ENCODE measurements at regions not wholly inside any gene's neighbourhood (a gene's known extent, or its start where the extent isn't known, plus 50 kb on each side); places are given as distances from the start of the nearest gene placed in this dataset.

GRCh38 chr21:22450507-22450906 is 1452.3 kb downstream of the NCAM2 start:
- DNase-seq: no peak

GRCh38 chr21:22456241-22456640 is 1458.0 kb downstream of the NCAM2 start:
- no peak for DNase-seq

GRCh38 chr21:22468893-22469292 is 1470.7 kb downstream of the NCAM2 start:
- no peak for DNase-seq

- DNase-seq: no peak
These were observed 1476.2 kb downstream of the NCAM2 start for GRCh38 chr21:22474403-22474802.

GRCh38 chr21:22476214-22476613 is 1478.0 kb downstream of the NCAM2 start:
- DNase-seq: no peak

- DNase-seq: no peak
These were observed 1478.8 kb downstream of the NCAM2 start for GRCh38 chr21:22476726-22477646.

- no peak for DNase-seq
These were observed 1491.8 kb downstream of the NCAM2 start for GRCh38 chr21:22490049-22490448.

- DNase-seq: no peak
These were observed 1518.0 kb downstream of the NCAM2 start for GRCh38 chr21:22516230-22516629.

- no peak for DNase-seq
These were observed 1537.4 kb downstream of the NCAM2 start for GRCh38 chr21:22535630-22536029.

GRCh38 chr21:22536509-22536908 is 1538.3 kb downstream of the NCAM2 start:
- DNase-seq: no peak

GRCh38 chr21:22544747-22545146 is 1546.5 kb downstream of the NCAM2 start:
- no peak for DNase-seq

- no peak for DNase-seq
These were observed 1554.2 kb downstream of the NCAM2 start for GRCh38 chr21:22552390-22552789.

GRCh38 chr21:22554690-22555316 is 1556.6 kb downstream of the NCAM2 start:
- DNase-seq: no peak

GRCh38 chr21:22556829-22557228 is 1558.6 kb downstream of the NCAM2 start:
- DNase-seq: no peak

GRCh38 chr21:22561946-22562345 is 1563.7 kb downstream of the NCAM2 start:
- DNase-seq: no peak

- DNase-seq: no peak
These were observed 1575.6 kb downstream of the NCAM2 start for GRCh38 chr21:22573834-22574233.

- DNase-seq: no peak
These were observed 1577.0 kb downstream of the NCAM2 start for GRCh38 chr21:22575165-22575584.

- no peak for DNase-seq
These were observed 1581.5 kb downstream of the NCAM2 start for GRCh38 chr21:22579741-22580140.

GRCh38 chr21:22582026-22582425 is 1583.8 kb downstream of the NCAM2 start:
- no peak for DNase-seq

GRCh38 chr21:22584308-22584707 is 1586.1 kb downstream of the NCAM2 start:
- DNase-seq: no peak

- no peak for DNase-seq
These were observed 1587.3 kb downstream of the NCAM2 start for GRCh38 chr21:22585558-22585957.

- DNase-seq: no peak
These were observed 1599.5 kb downstream of the NCAM2 start for GRCh38 chr21:22597660-22598255.

- no peak for DNase-seq
These were observed 1611.6 kb downstream of the NCAM2 start for GRCh38 chr21:22609802-22610201.

- no peak for DNase-seq
These were observed 1629.7 kb downstream of the NCAM2 start for GRCh38 chr21:22627911-22628310.
